SK-N-SH (cell line): ENCODE measurements at regions not wholly inside any gene's neighbourhood (a gene's known extent, or its start where the extent isn't known, plus 50 kb on each side); places are given as distances from the start of the nearest gene placed in this dataset.

Experiments
- YY1 ChIP-seq: IDR thresholded peaks from 2 replicates; pipeline ENCODE4 v1.4.0; 2012; ENCODE audit warnings: low read depth, mild to moderate bottlenecking
- TF ChIP-seq, protein P1 (sequence below): fragments of 200-600 bp; sonication (generic); IDR thresholded peaks from 2 replicates; pipeline ENCODE4 v1.6.1; 2017; ENCODE audit warnings: antibody characterized with exemption, mild to moderate bottlenecking, moderate library complexity

- TF ChIP-seq, protein P1, sequence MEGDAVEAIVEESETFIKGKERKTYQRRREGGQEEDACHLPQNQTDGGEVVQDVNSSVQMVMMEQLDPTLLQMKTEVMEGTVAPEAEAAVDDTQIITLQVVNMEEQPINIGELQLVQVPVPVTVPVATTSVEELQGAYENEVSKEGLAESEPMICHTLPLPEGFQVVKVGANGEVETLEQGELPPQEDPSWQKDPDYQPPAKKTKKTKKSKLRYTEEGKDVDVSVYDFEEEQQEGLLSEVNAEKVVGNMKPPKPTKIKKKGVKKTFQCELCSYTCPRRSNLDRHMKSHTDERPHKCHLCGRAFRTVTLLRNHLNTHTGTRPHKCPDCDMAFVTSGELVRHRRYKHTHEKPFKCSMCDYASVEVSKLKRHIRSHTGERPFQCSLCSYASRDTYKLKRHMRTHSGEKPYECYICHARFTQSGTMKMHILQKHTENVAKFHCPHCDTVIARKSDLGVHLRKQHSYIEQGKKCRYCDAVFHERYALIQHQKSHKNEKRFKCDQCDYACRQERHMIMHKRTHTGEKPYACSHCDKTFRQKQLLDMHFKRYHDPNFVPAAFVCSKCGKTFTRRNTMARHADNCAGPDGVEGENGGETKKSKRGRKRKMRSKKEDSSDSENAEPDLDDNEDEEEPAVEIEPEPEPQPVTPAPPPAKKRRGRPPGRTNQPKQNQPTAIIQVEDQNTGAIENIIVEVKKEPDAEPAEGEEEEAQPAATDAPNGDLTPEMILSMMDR: no peak
- no peak for TF ChIP-seq YY1
Measured at GRCh38 chr3:59555593-59556315, 505.9 kb upstream of the CFAP20DC start.
